ENCODE measurements at regions not wholly inside any gene's neighbourhood (a gene's known extent, or its start where the extent isn't known, plus 50 kb on each side); places are given as distances from the start of the nearest gene placed in this dataset.
"Not testable (repeated sequence)": the region's sequence is repeated elsewhere in the genome, so short reads cannot be mapped to it uniquely, and the experiment has no call there.

DNA sequence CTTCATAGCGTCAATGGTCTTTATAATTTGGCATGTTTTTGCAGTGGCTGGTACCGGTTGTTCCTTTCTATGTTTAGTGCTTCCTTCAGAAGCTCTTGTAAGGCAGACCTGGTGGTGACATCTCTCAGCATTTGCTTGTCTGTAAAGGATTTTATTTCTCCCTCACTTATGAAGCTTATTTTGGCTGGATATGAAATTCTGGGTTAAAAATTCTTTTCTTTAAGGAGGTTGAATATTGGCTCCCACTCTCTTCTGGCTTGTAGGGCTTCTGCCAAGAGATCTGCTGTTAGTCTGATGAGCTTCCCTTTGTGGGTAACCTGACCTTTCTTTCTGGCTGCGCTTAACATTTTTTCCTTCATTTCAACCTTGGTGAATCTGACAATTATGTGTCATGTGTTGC, 250.0 kb upstream of the CTNNB1 start:
- DNase-seq (ENCODE audit: low read depth) = not testable (repeated sequence)

DNA sequence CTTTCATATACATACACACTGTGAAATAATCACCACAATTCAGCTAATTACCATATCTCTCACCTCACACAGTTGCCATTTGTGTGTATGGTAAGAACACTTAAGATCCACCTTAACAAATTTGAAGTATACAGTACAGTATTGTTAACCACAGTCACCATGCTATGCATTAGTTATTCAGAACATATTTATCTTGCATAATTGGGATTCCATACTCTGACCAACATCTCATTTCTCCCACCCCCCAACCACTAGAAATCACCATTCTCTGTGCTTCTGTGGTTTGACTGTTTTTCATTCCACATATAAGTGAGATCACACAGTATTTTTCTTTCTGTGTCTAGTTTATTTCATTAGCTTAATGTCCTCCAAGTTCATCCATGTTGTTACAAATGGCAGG, 247.7 kb upstream of the CTNNB1 start:
- DNase-seq (ENCODE audit: low read depth) = no peak

DNA sequence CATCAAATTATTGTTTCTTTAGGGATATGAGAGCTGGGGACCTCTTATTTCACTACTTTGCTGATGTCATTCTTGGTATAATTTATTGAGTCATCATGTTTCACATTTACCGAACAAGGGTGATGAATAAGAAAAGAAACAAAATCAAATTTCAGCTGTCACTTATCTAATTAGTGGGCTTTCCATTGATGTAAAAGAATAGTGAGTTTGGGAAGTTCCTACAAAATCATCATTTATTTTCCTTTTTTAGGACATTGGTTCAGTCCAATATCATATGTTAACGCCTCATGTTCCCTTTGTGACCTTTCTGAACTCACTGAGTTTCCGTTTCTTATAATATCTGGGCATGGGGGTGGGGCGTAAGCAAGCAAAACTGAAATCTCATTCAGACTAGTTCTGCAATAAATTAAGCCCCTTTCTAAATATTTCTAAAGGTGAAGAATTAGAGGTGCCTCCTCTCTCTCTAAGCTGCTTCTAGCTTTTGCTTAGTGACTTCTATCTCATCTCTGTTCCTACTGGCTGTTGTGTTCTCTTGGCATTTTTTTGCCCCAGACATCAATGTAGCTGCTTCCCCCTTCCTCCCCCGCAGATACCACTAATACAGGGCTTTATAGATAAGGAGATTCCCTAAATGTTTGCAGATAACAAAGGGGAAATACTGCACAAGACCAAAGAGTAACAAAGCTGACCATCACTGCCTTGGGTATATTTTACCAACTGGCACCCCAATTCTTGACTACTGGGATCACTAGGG, 238.0 kb upstream of the CTNNB1 start:
- no peak for DNase-seq (ENCODE audit: low read depth)

DNA sequence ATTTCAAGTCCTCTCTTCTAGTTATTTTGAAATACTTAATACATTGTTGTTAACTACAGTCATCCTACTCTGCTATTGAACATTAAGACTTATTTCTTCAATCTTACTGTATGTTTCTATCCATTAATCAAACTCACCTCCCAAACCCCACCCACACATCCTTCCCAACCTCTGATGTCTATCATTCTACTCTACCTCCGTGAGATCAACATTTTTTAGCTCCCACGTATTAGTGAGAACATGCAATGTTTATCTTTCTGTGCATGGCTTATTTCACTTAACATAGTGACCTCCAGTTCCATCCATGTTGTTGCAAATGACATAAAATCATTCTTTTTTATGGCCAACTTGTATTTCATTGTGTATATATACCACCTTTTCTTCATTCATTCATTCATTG, 236.6 kb upstream of the CTNNB1 start:
- DNase-seq (ENCODE audit: low read depth) = no peak

DNA sequence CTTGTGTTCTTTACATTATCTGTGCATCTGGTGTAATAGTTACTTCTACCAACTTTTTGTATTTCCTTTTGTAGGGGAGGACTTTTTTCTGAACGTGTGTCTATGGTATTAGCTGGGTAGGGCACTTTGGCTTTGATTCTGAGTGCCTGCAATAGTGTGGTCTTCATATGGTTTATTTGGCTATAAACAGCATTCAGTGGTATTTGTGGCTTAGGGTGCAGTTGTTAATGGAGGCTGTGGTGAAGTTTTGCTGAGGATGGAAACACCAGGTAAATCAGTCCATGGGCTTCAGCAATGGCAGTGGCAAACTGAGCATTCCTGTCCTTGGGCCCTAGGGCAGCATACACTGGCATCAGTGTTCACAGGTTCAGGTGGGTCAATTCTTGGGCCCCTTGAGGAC, 230.6 kb upstream of the CTNNB1 start:
- no peak for DNase-seq (ENCODE audit: low read depth)

DNA sequence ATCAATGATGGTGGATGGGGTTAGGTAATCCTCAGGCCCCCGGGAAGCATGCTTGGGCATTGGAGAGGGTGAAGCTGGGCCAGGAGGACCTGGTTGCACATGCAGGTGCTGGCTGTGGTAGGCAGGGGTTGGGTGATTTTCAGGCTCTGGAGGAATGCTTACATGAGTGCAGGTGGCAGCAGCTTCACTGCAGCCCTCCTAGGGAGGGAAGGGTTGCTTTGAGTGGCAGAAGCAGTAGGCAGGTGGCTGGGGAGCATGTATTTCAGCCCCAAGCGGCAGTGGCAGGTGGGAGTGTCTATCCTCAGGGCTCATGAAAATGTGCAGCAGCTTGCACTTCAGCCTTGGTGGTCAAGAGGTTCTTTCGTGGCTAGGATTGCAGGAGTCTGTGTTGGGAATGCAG, 230.0 kb upstream of the CTNNB1 start:
- DNase-seq (ENCODE audit: low read depth) = no peak

DNA sequence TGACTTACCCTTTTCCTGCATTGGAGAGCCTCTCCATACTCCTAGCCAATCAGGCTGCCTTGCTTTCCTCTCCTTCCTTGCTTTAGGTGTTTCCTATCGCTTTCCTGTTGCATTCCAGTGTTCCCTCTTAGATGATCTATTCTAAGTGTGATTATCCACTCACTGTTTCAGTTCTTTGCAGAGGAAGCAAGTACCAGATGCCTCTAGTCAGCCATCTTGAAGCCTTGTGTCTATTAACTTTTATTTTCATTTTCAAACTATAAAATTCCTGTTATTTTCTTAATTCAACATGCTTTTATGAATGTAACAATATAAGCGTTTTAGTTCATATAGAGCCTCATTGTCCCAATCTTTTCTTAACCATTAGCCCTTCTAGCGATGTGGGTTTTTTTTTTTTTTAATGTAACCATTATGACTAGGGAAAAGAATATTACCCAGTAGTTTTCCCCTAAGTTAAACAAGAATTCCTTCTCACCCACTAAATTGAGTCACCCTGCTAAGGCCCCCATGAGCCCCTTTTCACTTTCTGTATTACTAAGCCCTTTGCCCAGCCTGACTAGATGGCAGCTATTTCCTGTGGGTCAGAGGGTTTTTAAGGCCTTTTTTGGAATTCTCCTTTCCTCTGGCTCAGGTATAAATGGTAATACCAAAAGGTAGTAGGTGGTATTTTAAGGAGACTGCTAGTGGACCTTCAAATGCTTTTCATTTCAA, 229.4 kb upstream of the CTNNB1 start:
- no peak for DNase-seq (ENCODE audit: low read depth)

DNA sequence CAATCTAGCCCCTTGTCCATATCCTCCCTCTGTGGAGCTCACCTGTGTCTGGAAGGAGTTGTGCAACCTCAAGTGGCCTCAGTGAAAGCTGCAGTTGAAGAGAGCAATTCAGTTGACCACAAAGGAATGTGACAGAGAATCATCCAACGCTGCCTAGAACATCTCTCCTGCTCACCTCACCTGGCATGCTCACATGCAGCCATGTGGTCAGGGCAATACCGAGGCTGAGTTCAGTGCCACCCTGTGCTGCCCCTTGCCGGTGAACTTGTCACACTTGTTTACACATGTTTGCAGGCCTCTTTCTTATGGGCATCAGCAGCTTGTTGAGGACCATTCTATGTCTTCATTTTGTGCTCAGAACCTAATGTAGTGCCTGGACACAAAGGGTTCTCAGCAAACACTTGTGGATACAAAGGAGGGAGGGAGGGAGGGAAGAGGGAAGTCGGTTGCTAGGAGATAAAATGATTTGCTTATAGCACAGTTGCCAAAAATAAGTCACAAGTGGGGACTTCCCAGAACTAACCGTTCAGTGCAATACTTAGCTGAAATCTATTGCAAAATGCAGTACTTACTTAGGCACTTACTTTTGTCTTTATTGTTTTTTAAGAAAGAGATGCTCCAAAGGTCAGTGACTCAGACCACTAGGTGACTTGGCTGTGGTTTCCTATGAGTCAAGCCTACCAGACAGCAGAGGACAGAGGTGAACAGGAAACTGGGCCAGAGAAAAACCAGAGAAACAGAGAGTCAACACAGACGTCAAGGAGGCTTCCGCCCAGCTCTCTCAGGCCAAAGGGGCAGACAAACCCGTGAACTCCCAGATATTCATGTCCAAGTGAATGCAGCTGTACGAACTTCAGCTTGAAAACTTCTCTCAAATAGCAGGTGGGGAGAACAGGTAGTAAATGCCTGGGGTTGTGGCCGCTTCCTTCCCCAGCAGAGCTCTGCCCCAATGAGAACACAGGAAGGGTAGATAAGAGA, 227.8 kb upstream of the CTNNB1 start:
- DNase-seq (ENCODE audit: low read depth) = peak; percentile 78

GRCh38 chr3:40972350-40972749, 227.0 kb upstream of the CTNNB1 start:
- no peak for DNase-seq (ENCODE audit: low read depth)

- DNase-seq (ENCODE audit: low read depth) = no peak
These were observed 226.2 kb upstream of the CTNNB1 start for GRCh38 chr3:40973141-40973540.

DNA sequence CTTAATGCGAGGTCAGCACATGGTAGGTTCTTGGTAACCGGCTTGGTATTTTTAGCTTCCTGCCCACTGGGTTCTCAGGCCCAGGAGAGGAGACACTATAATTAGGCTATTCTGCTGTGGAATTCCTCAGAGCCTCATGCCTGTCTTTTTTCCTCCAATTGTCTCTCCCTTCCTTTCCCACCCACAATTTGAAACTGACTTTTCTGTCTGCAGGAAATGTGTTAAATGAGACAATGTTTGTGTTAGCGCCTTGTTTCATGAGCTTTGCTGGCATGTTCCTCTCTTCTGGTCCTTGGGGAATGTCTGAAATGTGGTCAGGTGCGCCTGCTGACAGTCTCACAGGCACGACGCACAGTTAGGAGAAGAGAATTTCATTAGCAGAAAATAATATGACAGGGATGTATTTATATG, 223.6 kb upstream of the CTNNB1 start:
- DNase-seq (ENCODE audit: low read depth) = no peak

- no peak for DNase-seq (ENCODE audit: low read depth)
These were observed 223.1 kb upstream of the CTNNB1 start for GRCh38 chr3:40976241-40976640.

- DNase-seq (ENCODE audit: low read depth) = no peak
These were observed 220.9 kb upstream of the CTNNB1 start for GRCh38 chr3:40978442-40978841.

- no peak for DNase-seq (ENCODE audit: low read depth)
These were observed 219.3 kb upstream of the CTNNB1 start for GRCh38 chr3:40979962-40980361.

DNA sequence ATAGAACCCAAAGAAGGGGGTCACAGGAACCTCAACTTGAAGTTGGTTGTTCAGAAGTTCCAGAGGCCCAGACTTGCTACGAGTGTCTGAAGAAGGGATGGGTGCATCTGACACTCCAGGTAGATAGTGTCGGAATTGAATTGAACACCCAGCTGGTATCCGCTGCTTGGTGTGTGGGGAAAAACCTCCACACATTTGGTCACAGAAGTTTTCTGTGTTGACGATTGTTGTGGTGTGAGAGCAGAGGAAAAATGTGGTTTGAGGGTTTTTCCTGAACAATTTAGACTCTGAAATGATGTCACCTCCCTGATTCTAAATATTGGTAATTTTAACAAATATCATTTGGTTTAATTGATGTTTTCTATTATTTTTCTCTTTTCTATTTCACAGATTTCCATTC, 218.8 kb upstream of the CTNNB1 start:
- DNase-seq (ENCODE audit: low read depth) = no peak

- no peak for DNase-seq (ENCODE audit: low read depth)
These were observed 214.1 kb upstream of the CTNNB1 start for GRCh38 chr3:40985195-40985594.

- no peak for DNase-seq (ENCODE audit: low read depth)
These were observed 210.8 kb upstream of the CTNNB1 start for GRCh38 chr3:40988468-40988867.

- no peak for DNase-seq (ENCODE audit: low read depth)
These were observed 209.9 kb upstream of the CTNNB1 start for GRCh38 chr3:40989141-40990061.

DNA sequence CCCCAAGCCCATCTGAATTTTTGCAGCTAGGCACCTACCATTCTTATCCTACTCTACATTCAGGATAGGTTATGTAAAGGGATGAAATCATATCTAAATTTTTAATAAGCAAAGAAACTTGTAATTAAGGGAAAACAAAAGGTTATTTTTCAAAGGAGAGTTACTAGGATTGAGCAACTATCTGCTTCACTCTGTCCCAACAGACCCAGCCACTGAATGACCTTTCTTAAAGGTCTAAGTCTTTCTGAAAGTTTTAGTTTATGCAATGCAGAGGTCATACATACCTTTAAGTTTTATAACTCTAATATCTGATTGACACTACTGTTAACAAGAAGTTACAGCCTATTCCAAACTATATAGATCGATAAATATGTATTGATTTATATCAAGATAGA, 209.2 kb upstream of the CTNNB1 start:
- no peak for DNase-seq (ENCODE audit: low read depth)

DNA sequence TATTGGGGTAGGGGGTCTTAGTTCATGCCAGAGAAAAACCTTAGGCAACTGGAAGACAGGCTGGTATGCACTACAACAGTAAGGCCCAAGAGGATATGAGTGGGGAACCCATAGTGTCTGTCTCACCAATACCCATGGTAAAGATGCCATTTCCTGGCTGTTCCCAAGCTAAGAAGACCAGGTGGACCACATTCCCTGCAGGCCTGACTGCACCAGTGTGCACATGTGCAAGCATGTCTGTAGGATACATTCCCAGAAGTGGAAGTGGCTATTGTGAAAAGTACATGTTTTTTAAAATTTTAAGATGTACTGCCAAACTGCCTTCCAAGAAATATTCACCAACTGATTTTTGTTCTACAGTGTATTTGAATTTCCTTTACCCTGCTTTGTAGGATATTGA, 207.3 kb upstream of the CTNNB1 start:
- DNase-seq (ENCODE audit: low read depth) = no peak

- DNase-seq (ENCODE audit: low read depth) = no peak
These were observed 204.7 kb upstream of the CTNNB1 start for GRCh38 chr3:40994611-40995010.

DNA sequence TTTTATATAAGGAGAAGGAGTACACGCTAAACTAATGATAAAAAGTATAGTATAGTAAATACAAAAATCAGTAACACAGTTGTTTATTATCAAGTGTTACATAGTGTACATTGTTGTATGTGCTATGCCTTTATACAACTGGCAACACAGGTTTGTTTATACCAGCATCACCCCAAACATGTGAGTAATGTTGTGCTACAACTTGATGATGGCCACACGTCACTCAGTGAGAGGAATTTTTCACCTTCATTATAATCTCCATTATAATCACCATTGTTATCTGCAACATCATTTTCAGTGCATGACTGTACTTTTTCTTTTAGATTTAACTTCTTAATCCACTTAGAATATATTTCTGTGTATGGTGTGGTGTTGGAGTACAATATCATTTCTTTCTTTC, 204.0 kb upstream of the CTNNB1 start:
- DNase-seq (ENCODE audit: low read depth) = no peak
